ENCODE measurements at regions not wholly inside any gene's neighbourhood (a gene's known extent, or its start where the extent isn't known, plus 50 kb on each side); places are given as distances from the start of the nearest gene placed in this dataset.

GRCh38 chr10:8405596-8405995 is 351.1 kb downstream of the GATA3 start:
- no peak for TF ChIP-seq EZH2 (IDR thresholded peaks at IDR 0.05)
- TF ChIP-seq CTCF (IDR thresholded peaks at IDR 0.05), result no peak
- TF ChIP-seq EZH2phosphoT487 (IDR thresholded peaks at IDR 0.05), result no peak

Measured in neural progenitor cell (in vitro differentiated cells).